DND-41 (cell line): ENCODE measurements at regions not wholly inside any gene's neighbourhood (a gene's known extent, or its start where the extent isn't known, plus 50 kb on each side); places are given as distances from the start of the nearest gene placed in this dataset.

ENCODE experiments used
- ATAC-seq: fragments of 200-7000 bp; cut with Tn5 transposase; 3 replicates; pipeline ENCODE4 v1.9.1; 2021; ENCODE audit warnings: low read depth; ENCODE audit not compliant: insufficient read depth
- DNase-seq: peaks from one replicate; pipeline ENCODE4 v3.0.0-alpha.2; 2020
- H2AFZ ChIP-seq: 2 replicates; pipeline ENCODE4 v1.6.0; 2012; ENCODE audit warnings: low read depth, low read length
- H3K27ac ChIP-seq: 2 replicates; pipeline ENCODE4 v1.5.1; 2012; ENCODE audit warnings: low read length, inconsistent platforms
- H3K27me3 ChIP-seq: fragments of 200-600 bp; sonication (generic); 2 replicates; pipeline ENCODE4 v1.6.0; 2012; ENCODE audit warnings: low read length, mild to moderate bottlenecking, inconsistent platforms; ENCODE audit not compliant: insufficient read depth, poor library complexity
- H3K36me3 ChIP-seq: 2 replicates; pipeline ENCODE4 v1.5.1; 2012; ENCODE audit warnings: low read length, inconsistent platforms; ENCODE audit not compliant: insufficient read depth
- H3K4me1 ChIP-seq: 2 replicates; pipeline ENCODE4 v1.5.1; 2012; ENCODE audit warnings: mild to moderate bottlenecking, low read length; ENCODE audit not compliant: insufficient read depth
- H3K4me2 ChIP-seq: 2 replicates; pipeline ENCODE4 v1.6.0; 2012; ENCODE audit warnings: mild to moderate bottlenecking, moderate library complexity, low read length, inconsistent platforms; ENCODE audit not compliant: insufficient read depth
- H3K4me3 ChIP-seq, 2 experiments: fragments of 200-600 bp in 1 of 2; shearing (Covaris generic) in 1 of 2; 2 replicates each; pipeline ENCODE4 v1.5.1; 2012 to 2016; ENCODE audit warnings: inconsistent platforms in 2 of 2, low read length in 2 of 2, mild to moderate bottlenecking in 2 of 2, low read depth in 1 of 2, moderate library complexity in 1 of 2
- H3K79me2 ChIP-seq: 2 replicates; pipeline ENCODE4 v1.6.0; 2012; ENCODE audit warnings: low read length, inconsistent platforms; ENCODE audit not compliant: insufficient read depth
- H3K9ac ChIP-seq: 2 replicates; pipeline ENCODE4 v1.6.0; 2012; ENCODE audit warnings: low read depth, mild to moderate bottlenecking, inconsistent platforms, low read length, moderate library complexity
- H3K9me3 ChIP-seq: 2 replicates; pipeline ENCODE4 v1.5.1; 2012; ENCODE audit warnings: low read length, moderate library complexity, mild to moderate bottlenecking, inconsistent platforms; ENCODE audit not compliant: insufficient read depth, severe bottlenecking
- H4K20me1 ChIP-seq: 2 replicates; pipeline ENCODE4 v1.6.0; 2012; ENCODE audit warnings: low read length; ENCODE audit not compliant: insufficient read depth
- EZH2 ChIP-seq: IDR thresholded peaks from 3 replicates; pipeline ENCODE4 v1.6.1; 2012; ENCODE audit warnings: borderline replicate concordance, low read depth, mild to moderate bottlenecking, moderate library complexity, low read length, inconsistent platforms; ENCODE audit not compliant: severe bottlenecking
- TF ChIP-seq, protein P1 (sequence below): IDR thresholded peaks from 2 replicates; pipeline ENCODE4 v1.5.1; 2012; ENCODE audit warnings: borderline replicate concordance, low read length, moderate library complexity, mild to moderate bottlenecking; ENCODE audit not compliant: poor library complexity, severe bottlenecking; ENCODE audit errors: extremely low read depth

DNA sequence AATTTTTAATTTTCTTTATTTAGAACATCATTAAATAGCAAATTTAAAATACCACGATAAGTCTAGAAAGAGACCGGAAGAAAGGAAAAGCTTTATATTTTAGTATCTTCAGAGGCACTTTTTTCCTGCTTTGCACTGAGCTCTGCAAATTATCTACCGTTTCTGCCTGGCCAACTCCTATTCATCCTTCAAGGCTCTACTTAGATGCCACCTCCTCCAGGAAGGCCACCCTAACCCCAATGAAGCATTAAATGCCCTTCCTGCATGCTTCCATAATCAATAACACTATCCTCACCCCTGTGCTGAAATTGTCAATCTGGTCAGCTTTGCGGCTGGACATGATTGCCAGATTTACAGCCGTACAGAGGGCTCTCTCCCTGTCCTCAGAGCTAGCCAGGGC is 141.8 kb upstream of the CHST15 start:
- no peak overlapping the region for H3K9ac ChIP-seq
- DNase-seq = no peak
- H3K36me3 ChIP-seq = no peaks in the 10 kb centered on the region
- H3K4me1 ChIP-seq = no peaks in the 10 kb centered on the region
- no peak overlapping the region for H3K27ac ChIP-seq
- H4K20me1 ChIP-seq = no peaks in the 10 kb centered on the region
- no peak for ATAC-seq
- no peak overlapping the region for H3K4me3 ChIP-seq
- no peak overlapping the region for H3K4me2 ChIP-seq
- H3K9me3 ChIP-seq = no peaks in the 10 kb centered on the region
- no peak overlapping the region for H2AFZ ChIP-seq
- H3K79me2 ChIP-seq = no peaks in the 10 kb centered on the region
- H3K27me3 ChIP-seq = no peaks in the 10 kb centered on the region
- TF ChIP-seq, protein P1, sequence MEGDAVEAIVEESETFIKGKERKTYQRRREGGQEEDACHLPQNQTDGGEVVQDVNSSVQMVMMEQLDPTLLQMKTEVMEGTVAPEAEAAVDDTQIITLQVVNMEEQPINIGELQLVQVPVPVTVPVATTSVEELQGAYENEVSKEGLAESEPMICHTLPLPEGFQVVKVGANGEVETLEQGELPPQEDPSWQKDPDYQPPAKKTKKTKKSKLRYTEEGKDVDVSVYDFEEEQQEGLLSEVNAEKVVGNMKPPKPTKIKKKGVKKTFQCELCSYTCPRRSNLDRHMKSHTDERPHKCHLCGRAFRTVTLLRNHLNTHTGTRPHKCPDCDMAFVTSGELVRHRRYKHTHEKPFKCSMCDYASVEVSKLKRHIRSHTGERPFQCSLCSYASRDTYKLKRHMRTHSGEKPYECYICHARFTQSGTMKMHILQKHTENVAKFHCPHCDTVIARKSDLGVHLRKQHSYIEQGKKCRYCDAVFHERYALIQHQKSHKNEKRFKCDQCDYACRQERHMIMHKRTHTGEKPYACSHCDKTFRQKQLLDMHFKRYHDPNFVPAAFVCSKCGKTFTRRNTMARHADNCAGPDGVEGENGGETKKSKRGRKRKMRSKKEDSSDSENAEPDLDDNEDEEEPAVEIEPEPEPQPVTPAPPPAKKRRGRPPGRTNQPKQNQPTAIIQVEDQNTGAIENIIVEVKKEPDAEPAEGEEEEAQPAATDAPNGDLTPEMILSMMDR = no peak
- TF ChIP-seq EZH2 = no peak

DNA sequence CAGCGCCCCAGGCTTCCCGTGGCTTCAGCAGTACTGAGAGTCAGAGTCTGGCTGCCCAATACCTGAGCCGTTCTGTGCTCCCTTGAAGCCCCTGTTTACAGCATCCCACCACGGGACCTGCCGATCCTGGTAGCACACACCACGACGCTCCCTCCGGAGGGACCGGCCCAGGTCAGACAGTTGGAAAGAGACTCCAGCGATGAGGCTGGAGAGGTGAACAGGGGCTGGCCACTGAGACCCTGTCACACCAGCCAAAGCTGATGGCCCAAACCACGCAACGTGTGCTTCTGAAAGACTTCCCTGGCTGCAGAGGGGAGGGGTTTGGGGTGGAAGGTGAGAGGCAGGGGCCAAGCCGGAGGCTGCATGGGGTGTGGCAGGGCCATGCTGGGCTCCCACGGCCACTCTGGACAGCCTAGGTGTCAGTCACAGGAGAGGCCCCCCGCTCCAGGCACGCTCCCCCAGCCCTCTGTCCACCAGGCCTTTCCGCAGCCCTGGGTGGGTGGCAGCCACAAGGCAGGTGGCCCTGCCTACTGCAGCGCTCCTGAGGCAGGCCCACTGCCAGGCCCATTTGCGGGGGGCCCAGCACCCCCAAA is 140.2 kb upstream of the CHST15 start:
- Histone ChIP-seq H4K20me1 (no peaks in the 10 kb centered on the region), H3K9me3 (peaks cover 5% of the 10 kb centered on the region), H3K4me1 (no peaks in the 10 kb centered on the region), H3K79me2 (no peaks in the 10 kb centered on the region), H3K27ac (no peak overlapping the region), H2AFZ (no peak overlapping the region), H3K9ac (no peak overlapping the region), H3K36me3 (no peaks in the 10 kb centered on the region), H3K4me2 (no peak overlapping the region), H3K4me3 (no peak overlapping the region), H3K27me3 (no peaks in the 10 kb centered on the region)
- TF ChIP-seq, protein P1 = no peak
- no peak for TF ChIP-seq EZH2
- no peak for ATAC-seq
- DNase-seq = no peak

DNA sequence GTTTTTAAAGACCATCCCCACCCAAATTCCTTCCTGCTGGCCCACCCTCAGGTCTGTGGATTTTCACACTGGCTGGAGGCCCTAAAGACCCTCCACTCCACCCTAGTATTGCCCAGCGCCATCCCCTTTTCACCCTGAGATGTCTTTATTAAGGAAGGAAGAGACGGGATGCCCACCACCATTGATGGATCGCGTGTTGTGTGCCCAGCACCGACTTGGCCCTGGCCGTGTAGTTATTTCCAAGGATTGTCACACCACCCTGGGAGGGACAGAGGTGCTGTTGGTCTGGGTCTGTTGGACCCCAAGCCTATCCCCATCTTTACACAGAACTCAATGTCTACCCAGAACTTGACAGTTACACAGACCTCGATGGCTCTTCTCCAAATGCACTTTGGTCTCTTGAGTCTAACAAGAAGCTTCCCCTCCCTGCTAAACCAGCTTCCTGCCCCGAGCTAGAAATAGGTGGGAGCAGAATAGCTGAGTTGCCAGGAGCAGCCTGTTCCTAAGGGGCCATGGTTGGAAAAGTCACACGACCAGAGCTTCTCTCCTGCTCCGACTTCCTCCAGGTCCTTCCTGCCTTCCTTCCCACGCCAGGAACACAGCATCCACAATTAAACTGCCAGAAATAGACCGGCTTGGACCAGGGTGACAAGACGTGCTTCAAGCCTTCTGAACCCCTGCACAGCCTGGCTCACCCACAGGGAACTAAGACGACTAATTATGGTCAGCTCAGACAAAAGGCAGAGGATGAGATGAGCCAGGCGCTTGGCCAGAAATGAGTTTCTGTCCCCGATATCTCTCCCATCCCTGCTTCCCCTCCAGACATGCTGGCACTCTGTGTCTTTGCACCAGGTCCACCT is 139.5 kb upstream of the CHST15 start:
- DNase-seq = no peak
- H3K4me2 ChIP-seq = no peak overlapping the region
- TF ChIP-seq EZH2 = no peak
- TF ChIP-seq, protein P1 = no peak
- no peak for ATAC-seq
- H4K20me1 ChIP-seq = no peaks in the 10 kb centered on the region
- no peak overlapping the region for H3K4me3 ChIP-seq
- H3K79me2 ChIP-seq = no peaks in the 10 kb centered on the region
- no peak overlapping the region for H3K9ac ChIP-seq
- H3K4me1 ChIP-seq = no peaks in the 10 kb centered on the region
- H3K9me3 ChIP-seq = peaks cover 7% of the 10 kb centered on the region
- H3K27me3 ChIP-seq = no peaks in the 10 kb centered on the region
- no peak overlapping the region for H3K27ac ChIP-seq
- H2AFZ ChIP-seq = no peak overlapping the region
- H3K36me3 ChIP-seq = no peaks in the 10 kb centered on the region
